GM12864 (cell line): ENCODE measurements at regions not wholly inside any gene's neighbourhood (a gene's known extent, or its start where the extent isn't known, plus 50 kb on each side); places are given as distances from the start of the nearest gene placed in this dataset.

Source experiments
- DNase-seq: peaks from one replicate; pipeline ENCODE4 v3.0.0-alpha.2; 2011; ENCODE audit warnings: low read depth
- H3K4me3 ChIP-seq: 2 replicates; pipeline ENCODE4 v1.5.1; 2011; ENCODE audit warnings: mild to moderate bottlenecking, low read depth, low read length, control low read depth
- TF ChIP-seq, protein P1 (sequence below): IDR thresholded peaks from 2 replicates; pipeline ENCODE4 v1.5.1; 2011; ENCODE audit warnings: low read depth, mild to moderate bottlenecking, moderate library complexity, low read length, control low read depth, inconsistent platforms; ENCODE audit errors: missing control alignments

DNA sequence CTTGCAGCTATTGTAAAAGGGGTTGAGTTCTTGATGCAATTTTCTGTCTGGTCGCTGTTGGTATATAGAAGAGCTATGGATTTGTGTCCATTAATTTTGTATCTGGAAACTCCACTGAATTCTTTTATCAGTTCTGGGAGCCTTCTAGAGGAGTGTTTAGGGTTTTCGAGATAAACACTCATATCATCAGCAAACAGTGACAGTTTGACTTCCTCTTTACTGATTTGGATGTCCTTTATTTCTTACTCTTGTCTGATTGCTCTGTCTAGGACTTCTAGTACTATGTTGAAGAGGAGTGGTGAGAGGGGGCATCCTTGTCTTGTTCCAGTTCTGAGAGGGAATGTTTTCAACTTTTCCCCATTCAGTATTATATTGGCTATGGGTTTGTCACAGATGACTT is 120.8 kb upstream of the SSTR4 start:
- DNase-seq, result no peak
- TF ChIP-seq, protein P1, sequence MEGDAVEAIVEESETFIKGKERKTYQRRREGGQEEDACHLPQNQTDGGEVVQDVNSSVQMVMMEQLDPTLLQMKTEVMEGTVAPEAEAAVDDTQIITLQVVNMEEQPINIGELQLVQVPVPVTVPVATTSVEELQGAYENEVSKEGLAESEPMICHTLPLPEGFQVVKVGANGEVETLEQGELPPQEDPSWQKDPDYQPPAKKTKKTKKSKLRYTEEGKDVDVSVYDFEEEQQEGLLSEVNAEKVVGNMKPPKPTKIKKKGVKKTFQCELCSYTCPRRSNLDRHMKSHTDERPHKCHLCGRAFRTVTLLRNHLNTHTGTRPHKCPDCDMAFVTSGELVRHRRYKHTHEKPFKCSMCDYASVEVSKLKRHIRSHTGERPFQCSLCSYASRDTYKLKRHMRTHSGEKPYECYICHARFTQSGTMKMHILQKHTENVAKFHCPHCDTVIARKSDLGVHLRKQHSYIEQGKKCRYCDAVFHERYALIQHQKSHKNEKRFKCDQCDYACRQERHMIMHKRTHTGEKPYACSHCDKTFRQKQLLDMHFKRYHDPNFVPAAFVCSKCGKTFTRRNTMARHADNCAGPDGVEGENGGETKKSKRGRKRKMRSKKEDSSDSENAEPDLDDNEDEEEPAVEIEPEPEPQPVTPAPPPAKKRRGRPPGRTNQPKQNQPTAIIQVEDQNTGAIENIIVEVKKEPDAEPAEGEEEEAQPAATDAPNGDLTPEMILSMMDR, result no peak
- no peak overlapping the region for H3K4me3 ChIP-seq

DNA sequence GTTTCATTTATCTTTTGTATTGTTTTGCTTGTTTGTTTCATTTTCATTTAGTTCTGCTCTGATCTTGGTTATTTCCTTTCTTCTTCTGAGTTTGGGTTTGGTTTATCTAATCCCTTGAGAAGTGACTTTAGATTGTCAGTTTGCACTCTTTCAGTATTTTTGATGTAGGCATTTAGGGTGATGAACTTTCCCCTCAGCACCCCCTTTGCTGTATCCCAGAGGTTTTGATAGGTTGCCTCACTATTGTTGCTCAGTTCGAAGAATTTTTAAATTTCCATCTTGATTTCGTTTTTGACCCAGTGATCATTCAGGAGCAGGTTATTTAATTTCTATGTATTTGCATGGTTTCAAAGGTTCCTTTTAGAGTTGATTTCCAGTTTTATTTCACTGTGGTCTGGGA is 119.6 kb upstream of the SSTR4 start:
- TF ChIP-seq, protein P1, result no peak
- H3K4me3 ChIP-seq, result no peak overlapping the region
- DNase-seq, result no peak

DNA sequence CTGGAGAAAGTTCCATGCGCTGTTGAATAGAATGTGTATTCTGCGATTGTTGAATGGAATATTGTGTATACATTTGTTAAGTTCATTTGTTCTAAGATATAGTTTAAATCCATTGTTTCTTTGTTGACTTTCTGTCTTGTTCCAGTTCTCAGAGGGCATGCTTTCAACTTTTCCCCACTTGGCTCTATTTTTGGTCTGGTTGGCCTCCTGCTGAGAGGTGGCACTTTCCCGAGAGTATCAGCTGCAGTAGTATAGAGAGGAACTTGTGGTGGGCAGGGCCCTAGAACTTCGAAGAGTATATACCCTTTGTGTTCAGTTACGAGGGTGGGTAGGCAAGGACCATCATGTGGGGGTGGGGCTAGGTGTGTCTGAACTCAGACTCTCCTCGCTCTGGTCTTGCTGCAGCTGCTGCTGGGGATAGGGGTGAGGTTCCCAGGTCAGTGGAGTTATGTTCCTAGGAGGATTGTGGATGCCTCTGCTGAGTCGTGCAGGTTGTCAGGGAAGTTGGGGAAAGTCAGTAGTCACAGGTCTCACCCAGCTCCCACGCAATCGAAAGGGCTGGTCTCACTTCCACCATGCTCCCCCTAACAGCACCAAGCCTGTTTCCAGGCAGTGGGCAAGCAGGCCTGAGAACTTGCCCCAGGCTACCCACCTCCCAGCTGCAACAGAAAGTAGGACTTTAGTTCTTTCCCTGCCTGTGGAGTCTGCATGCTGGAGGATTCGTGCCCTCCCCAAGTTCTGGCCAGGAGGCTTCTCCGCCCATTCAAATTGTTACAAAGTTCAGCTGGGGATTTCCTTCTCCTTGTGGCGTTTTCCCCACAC is 118.9 kb upstream of the SSTR4 start:
- H3K4me3 ChIP-seq, result no peak overlapping the region
- TF ChIP-seq, protein P1, result no peak
- no peak for DNase-seq

DNA sequence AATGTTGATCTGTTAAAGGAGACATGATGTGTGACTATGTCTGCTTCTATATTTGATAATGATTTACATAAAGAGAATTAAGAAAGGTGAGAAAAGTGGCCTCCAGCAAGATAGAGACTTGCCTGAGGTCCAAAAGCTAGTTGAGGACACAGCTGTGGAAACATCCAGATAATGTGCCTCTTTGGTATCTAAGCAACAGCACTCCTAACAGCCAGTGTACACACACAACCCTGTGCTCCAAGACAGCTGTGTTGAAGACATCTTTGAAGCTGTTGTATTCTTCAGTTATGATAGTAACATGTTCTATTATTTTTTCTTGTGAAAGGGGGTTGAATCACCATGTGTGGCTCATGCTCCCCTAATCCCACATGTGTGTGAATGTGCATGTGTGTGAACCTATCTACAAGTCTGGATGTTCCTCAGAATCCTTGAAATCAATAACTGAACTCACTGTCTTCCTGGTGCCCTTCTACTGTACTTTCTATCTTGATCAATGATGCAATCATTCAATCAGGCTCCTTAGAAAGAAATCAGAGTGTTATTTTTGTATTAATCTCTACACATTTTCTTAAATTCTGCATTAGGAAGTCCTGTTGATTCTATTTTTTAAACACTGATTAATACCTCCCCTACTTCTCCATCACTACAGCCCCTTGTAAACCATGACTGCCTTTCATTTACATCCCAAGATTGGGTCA is 116.7 kb upstream of the SSTR4 start:
- TF ChIP-seq, protein P1, result no peak
- DNase-seq, result no peak
- no peak overlapping the region for H3K4me3 ChIP-seq

DNA sequence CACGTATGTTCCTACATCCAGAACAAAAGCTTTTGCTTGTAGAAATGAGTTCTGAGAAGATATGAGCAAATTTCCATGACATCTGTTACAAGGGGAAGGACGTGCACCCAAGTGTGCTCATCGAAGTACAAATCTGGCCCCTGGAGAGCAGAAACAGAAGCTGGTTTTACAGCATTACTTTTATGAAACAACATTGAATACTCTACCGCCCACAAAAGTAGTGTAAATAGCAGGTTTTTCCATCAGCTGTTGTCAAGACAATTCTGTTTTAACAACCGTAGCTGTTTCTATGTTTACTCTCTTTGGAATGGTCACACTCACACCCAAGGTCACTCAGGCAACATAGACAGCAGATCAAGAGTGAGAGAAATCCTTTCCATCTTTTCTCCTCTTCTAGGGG is 114.2 kb upstream of the SSTR4 start:
- H3K4me3 ChIP-seq, result no peak overlapping the region
- DNase-seq, result no peak
- TF ChIP-seq, protein P1, result no peak

DNA sequence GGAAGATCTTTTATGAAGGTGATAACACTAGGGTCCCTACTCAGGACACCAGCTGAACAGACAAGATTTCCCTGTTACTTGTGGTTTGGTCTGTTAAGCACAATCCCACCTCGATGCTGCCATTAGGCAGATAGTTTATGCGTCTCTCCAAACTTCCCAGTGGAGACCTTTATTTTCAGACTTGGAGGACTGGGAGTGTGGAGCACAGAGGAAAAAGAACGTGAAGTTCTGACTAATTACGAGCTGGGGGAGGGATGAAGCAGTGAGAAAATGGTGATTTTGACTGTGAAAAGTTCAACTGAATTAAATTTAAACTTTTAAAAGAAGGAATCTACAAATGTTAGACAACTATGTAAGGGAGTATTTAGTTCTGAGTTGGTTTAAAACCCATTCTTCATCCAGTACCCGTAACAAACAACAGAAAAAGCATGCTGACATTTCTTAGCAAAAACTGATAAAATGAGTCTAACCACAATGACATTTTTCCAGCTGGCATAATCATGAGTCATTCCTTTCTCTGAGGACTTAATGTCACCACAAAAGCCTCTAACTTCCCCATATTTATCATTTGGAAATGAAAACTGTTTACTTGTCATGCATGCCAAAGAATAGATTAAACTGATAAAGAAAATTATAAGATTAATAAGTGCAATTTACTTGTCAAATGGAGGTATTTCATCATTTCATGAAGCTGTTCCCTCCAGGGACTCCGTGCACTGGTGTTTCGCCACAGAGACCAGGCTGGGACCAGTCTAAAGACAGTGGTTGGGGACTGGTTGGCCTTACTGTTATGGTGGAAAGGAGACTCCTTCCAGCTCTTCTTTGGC is 113.3 kb upstream of the SSTR4 start:
- no peak overlapping the region for H3K4me3 ChIP-seq
- TF ChIP-seq, protein P1, result no peak
- DNase-seq, result no peak
